ENCODE measurements at regions not wholly inside any gene's neighbourhood (a gene's known extent, or its start where the extent isn't known, plus 50 kb on each side); places are given as distances from the start of the nearest gene placed in this dataset.

- no peak for DNase-seq
- Mint-ChIP-seq H3K4me1 (no peaks in the 10 kb centered on the region), H3K4me3 (no peak overlapping the region), H3K9me3 (peaks cover 0 to 2% (median 0%) of the 10 kb centered on the region in 5 donors), H3K27ac (no peak overlapping the region), H3K27me3 (peaks cover 0 to 3% of the 10 kb centered on the region in 2 donors), H3K36me3 (peaks cover 0 to 3% (median 0%) of the 10 kb centered on the region in 3 donors)
- ChIA-PET POLR2A (no interaction called here), CTCF (no interaction called here)
- no peak overlapping the region for H3K4me3 ChIP-seq (ENCODE audit: low read length)
- H3K9me3 ChIP-seq (ENCODE audit: low read length), result no peaks in the 10 kb centered on the region
- H3K36me3 ChIP-seq (ENCODE audit: insufficient read depth, low read length), result no peaks in the 10 kb centered on the region
- peaks cover 3% of the 10 kb centered on the region for H3K27me3 ChIP-seq (ENCODE audit: insufficient read depth, low read length, poor library complexity, severe bottlenecking)
- no peak overlapping the region for H3K27ac ChIP-seq (ENCODE audit: low read depth, low read length)
- H3K4me1 ChIP-seq (ENCODE audit: insufficient read depth, low read length), result no peaks in the 10 kb centered on the region
These were observed 94.9 kb downstream of the C16orf95 start for GRCh38 chr16:87222335-87222734.

GRCh38 chr16:87223656-87224248 lies 93.4 kb downstream of the C16orf95 start:
- no peak for DNase-seq
- H3K36me3 ChIP-seq (ENCODE audit: insufficient read depth, low read length), result no peaks in the 10 kb centered on the region
- H3K36me3 Mint-ChIP-seq, result peaks cover 0 to 3% (median 0%) of the 10 kb centered on the region in 3 donors
- H3K9me3 ChIP-seq (ENCODE audit: low read length), result no peaks in the 10 kb centered on the region
- H3K9me3 Mint-ChIP-seq, result peaks cover 0 to 2% (median 0%) of the 10 kb centered on the region in 5 donors
- POLR2A ChIA-PET, result no interaction called here
- H3K4me1 ChIP-seq (ENCODE audit: insufficient read depth, low read length), result no peaks in the 10 kb centered on the region
- peaks cover 0 to 3% of the 10 kb centered on the region in 2 donors for H3K27me3 Mint-ChIP-seq
- H3K4me3 ChIP-seq (ENCODE audit: low read length), result no peak overlapping the region
- no peak overlapping the region for H3K4me3 Mint-ChIP-seq
- no peak overlapping the region for H3K27ac ChIP-seq (ENCODE audit: low read depth, low read length)
- CTCF ChIA-PET, result no interaction called here
- no peaks in the 10 kb centered on the region for H3K4me1 Mint-ChIP-seq
- H3K27me3 ChIP-seq (ENCODE audit: insufficient read depth, low read length, poor library complexity, severe bottlenecking), result peaks cover 3% of the 10 kb centered on the region
- H3K27ac Mint-ChIP-seq, result no peak overlapping the region

- peaks cover 0 to 3% of the 10 kb centered on the region in 2 donors for H3K27me3 Mint-ChIP-seq
- Histone ChIP-seq H3K4me1 (ENCODE audit: insufficient read depth, low read length) (no peaks in the 10 kb centered on the region), H3K27ac (ENCODE audit: low read depth, low read length) (no peak overlapping the region), H3K36me3 (ENCODE audit: insufficient read depth, low read length) (no peaks in the 10 kb centered on the region), H3K9me3 (ENCODE audit: low read length) (no peaks in the 10 kb centered on the region), H3K4me3 (ENCODE audit: low read length) (no peak overlapping the region), H3K27me3 (ENCODE audit: insufficient read depth, low read length, poor library complexity, severe bottlenecking) (peaks cover 3% of the 10 kb centered on the region)
- no peak for DNase-seq
- no peak overlapping the region for H3K27ac Mint-ChIP-seq
- no peaks in the 10 kb centered on the region for H3K9me3 Mint-ChIP-seq
- ChIA-PET CTCF (no interaction called here), POLR2A (no interaction called here)
- H3K36me3 Mint-ChIP-seq, result no peaks in the 10 kb centered on the region
- no peaks in the 10 kb centered on the region for H3K4me1 Mint-ChIP-seq
- no peak overlapping the region for H3K4me3 Mint-ChIP-seq
These were observed 90.3 kb downstream of the C16orf95 start for GRCh38 chr16:87226926-87227295.

- peaks cover 0 to 3% of the 10 kb centered on the region in 2 donors for H3K27me3 Mint-ChIP-seq
- H3K9me3 Mint-ChIP-seq, result no peaks in the 10 kb centered on the region
- Histone ChIP-seq H3K4me1 (ENCODE audit: insufficient read depth, low read length) (no peaks in the 10 kb centered on the region), H3K4me3 (ENCODE audit: low read length) (no peak overlapping the region), H3K27ac (ENCODE audit: low read depth, low read length) (no peak overlapping the region), H3K36me3 (ENCODE audit: insufficient read depth, low read length) (no peaks in the 10 kb centered on the region), H3K27me3 (ENCODE audit: insufficient read depth, low read length, poor library complexity, severe bottlenecking) (peaks cover 3% of the 10 kb centered on the region), H3K9me3 (ENCODE audit: low read length) (no peaks in the 10 kb centered on the region)
- no peaks in the 10 kb centered on the region for H3K36me3 Mint-ChIP-seq
- H3K4me1 Mint-ChIP-seq, result no peaks in the 10 kb centered on the region
- no peak overlapping the region for H3K4me3 Mint-ChIP-seq
- H3K27ac Mint-ChIP-seq, result no peak overlapping the region
- CTCF ChIA-PET, result no interaction called here
- DNase-seq, result no peak
- POLR2A ChIA-PET, result no interaction called here
These were observed 89.8 kb downstream of the C16orf95 start for GRCh38 chr16:87227296-87227951.

- peaks cover 0 to 3% of the 10 kb centered on the region in 2 donors for H3K27me3 Mint-ChIP-seq
- DNase-seq, result no peak
- Histone ChIP-seq H3K27me3 (ENCODE audit: insufficient read depth, low read length, poor library complexity, severe bottlenecking) (peaks cover 3% of the 10 kb centered on the region), H3K9me3 (ENCODE audit: low read length) (no peaks in the 10 kb centered on the region), H3K36me3 (ENCODE audit: insufficient read depth, low read length) (no peaks in the 10 kb centered on the region), H3K4me1 (ENCODE audit: insufficient read depth, low read length) (no peaks in the 10 kb centered on the region), H3K4me3 (ENCODE audit: low read length) (no peak overlapping the region), H3K27ac (ENCODE audit: low read depth, low read length) (no peak overlapping the region)
- H3K4me3 Mint-ChIP-seq, result no peak overlapping the region
- ChIA-PET POLR2A (no interaction called here), CTCF (no interaction called here)
- no peaks in the 10 kb centered on the region for H3K36me3 Mint-ChIP-seq
- H3K27ac Mint-ChIP-seq, result no peak overlapping the region
- no peaks in the 10 kb centered on the region for H3K9me3 Mint-ChIP-seq
- H3K4me1 Mint-ChIP-seq, result no peaks in the 10 kb centered on the region
These were observed 88.8 kb downstream of the C16orf95 start for GRCh38 chr16:87228363-87228762.

GRCh38 chr16:87229230-87230188 lies 87.7 kb downstream of the C16orf95 start:
- CTCF ChIA-PET, result no interaction called here
- H3K36me3 Mint-ChIP-seq, result no peaks in the 10 kb centered on the region

GRCh38 chr16:87230571-87230970 lies 86.6 kb downstream of the C16orf95 start:
- H3K9me3 Mint-ChIP-seq, result no peaks in the 10 kb centered on the region
- H3K4me3 Mint-ChIP-seq, result no peak overlapping the region
- POLR2A ChIA-PET, result no interaction called here
- H3K36me3 Mint-ChIP-seq, result no peaks in the 10 kb centered on the region
- CTCF ChIA-PET, result no interaction called here
- Histone ChIP-seq H3K9me3 (ENCODE audit: low read length) (no peaks in the 10 kb centered on the region), H3K4me1 (ENCODE audit: insufficient read depth, low read length) (no peaks in the 10 kb centered on the region), H3K36me3 (ENCODE audit: insufficient read depth, low read length) (no peaks in the 10 kb centered on the region), H3K27me3 (ENCODE audit: insufficient read depth, low read length, poor library complexity, severe bottlenecking) (peaks cover 3% of the 10 kb centered on the region), H3K4me3 (ENCODE audit: low read length) (no peak overlapping the region), H3K27ac (ENCODE audit: low read depth, low read length) (no peak overlapping the region)
- H3K4me1 Mint-ChIP-seq, result peaks cover 3 to 4% (median 3%) of the 10 kb centered on the region in 3 donors
- peaks cover 0 to 11% of the 10 kb centered on the region in 2 donors for H3K27me3 Mint-ChIP-seq
- no peak for DNase-seq
- H3K27ac Mint-ChIP-seq, result no peak overlapping the region

More at GRCh38 chr16:87229230-87230188, 87.7 kb downstream of the C16orf95 start:
- POLR2A ChIA-PET, result no interaction called here
- Mint-ChIP-seq H3K4me3 (no peak overlapping the region), H3K27ac (no peak overlapping the region), H3K27me3 (peaks cover 0 to 8% of the 10 kb centered on the region in 2 donors), H3K4me1 (no peaks in the 10 kb centered on the region), H3K9me3 (no peaks in the 10 kb centered on the region)
- Histone ChIP-seq H3K36me3 (ENCODE audit: insufficient read depth, low read length) (no peaks in the 10 kb centered on the region), H3K4me3 (ENCODE audit: low read length) (no peak overlapping the region), H3K27me3 (ENCODE audit: insufficient read depth, low read length, poor library complexity, severe bottlenecking) (peaks cover 3% of the 10 kb centered on the region), H3K4me1 (ENCODE audit: insufficient read depth, low read length) (no peaks in the 10 kb centered on the region), H3K9me3 (ENCODE audit: low read length) (no peaks in the 10 kb centered on the region), H3K27ac (ENCODE audit: low read depth, low read length) (no peak overlapping the region)
- DNase-seq, result no peak

GRCh38 chr16:87231295-87231694 lies 85.9 kb downstream of the C16orf95 start:
- Mint-ChIP-seq H3K9me3 (no peaks in the 10 kb centered on the region), H3K27ac (no peak overlapping the region), H3K27me3 (peaks cover 1 to 16% of the 10 kb centered on the region in 2 donors), H3K36me3 (no peaks in the 10 kb centered on the region), H3K4me3 (no peak overlapping the region), H3K4me1 (peaks cover 10 to 11% (median 11%) of the 10 kb centered on the region in 3 donors)
- Histone ChIP-seq H3K9me3 (ENCODE audit: low read length) (no peaks in the 10 kb centered on the region), H3K27me3 (ENCODE audit: insufficient read depth, low read length, poor library complexity, severe bottlenecking) (no peaks in the 10 kb centered on the region), H3K4me3 (ENCODE audit: low read length) (no peak overlapping the region), H3K4me1 (ENCODE audit: insufficient read depth, low read length) (no peaks in the 10 kb centered on the region), H3K36me3 (ENCODE audit: insufficient read depth, low read length) (no peaks in the 10 kb centered on the region), H3K27ac (ENCODE audit: low read depth, low read length) (no peak overlapping the region)
- CTCF ChIA-PET, result no interaction called here
- POLR2A ChIA-PET, result no interaction called here
- no peak for DNase-seq
